Spleen (tissue), 7 donors: ENCODE measurements at regions not wholly inside any gene's neighbourhood (a gene's known extent, or its start where the extent isn't known, plus 50 kb on each side); places are given as distances from the start of the nearest gene placed in this dataset.

Source experiments
- CTCF ChIP-seq, 11 experiments: fragments of 200-600 bp in 7 of 11; fragments of 450-650 bp in 4 of 11; sonication (generic) in 4 of 11; IDR thresholded peaks in 8 of 11; conservative IDR thresholded peaks in 3 of 11; 1 replicate in 7 of 11; 2 replicates in 4 of 11; pipeline versions ENCODE4 v1.4.0 to v1.8.0; 2016 to 2021; ENCODE audit warnings: antibody characterized with exemption in 11 of 11, inconsistent platforms in 4 of 11, mild to moderate bottlenecking in 1 of 11
- POLR2AphosphoS5 ChIP-seq, 3 donors: sonication (generic); formaldehyde crosslinking; IDR thresholded peaks; one replicate each; pipeline ENCODE4 v1.5.1; 2017; ENCODE audit warnings: antibody characterized with exemption in 3 of 3
- donor health status: DM: no; HTN: no; CAD: no; lungs with moderate emphysema.
- donor health status: DM: no; HTN: no; CAD: no.
- donor health status: DM: no; HTN: no; CAD: no.

GRCh38 chr16:77509796-77510195 lies 75.0 kb upstream of the ADAMTS18 start:
- TF ChIP-seq CTCF (IDR thresholded peaks at IDR 0.05 in 8 of 11, conservative IDR thresholded peaks at IDR 0.05 in 3 of 11) = no peak
- no peak for TF ChIP-seq POLR2AphosphoS5 (IDR thresholded peaks at IDR 0.05)
